H1 (cell line): ENCODE measurements at regions not wholly inside any gene's neighbourhood (a gene's known extent, or its start where the extent isn't known, plus 50 kb on each side); places are given as distances from the start of the nearest gene placed in this dataset.
A peak's percentile ranks its signal among the peaks of the same experiment; 100 is the strongest.

Experiments
- CTCF ChIA-PET: fragments of 300-600 bp; sonication (Branson Sonifier 250); formaldehyde crosslinking; loops from one replicate; lab custom pipeline; 2021; ENCODE audit not compliant: partially characterized antibody; lab: Charles Lee
- POLR2A ChIA-PET: fragments of 300-600 bp; sonication (Branson Sonifier 250); formaldehyde crosslinking; loops from one replicate; lab custom pipeline; 2021; ENCODE audit warnings: inconsistent platforms; ENCODE audit not compliant: partially characterized antibody; lab: Charles Lee
- DNase-seq, 2 experiments: peaks; one replicate each; pipeline versions ENCODE4 v3.0.0 to v3.0.0-alpha.2; 2010 to 2022; ENCODE audit warnings: low spot score in 2 of 2, low read depth in 1 of 2, mixed read lengths in 1 of 2
- FAIRE-seq: peaks from 2 replicates; lab custom pipeline; 2011; peaks lifted over from hg19 to GRCh38; lab: Jason Lieb, UNC
- H2AFZ ChIP-seq: 2 replicates; pipeline ENCODE4 v1.8.1; 2012; ENCODE audit warnings: low read length, inconsistent platforms
- H2AK5ac ChIP-seq: 2 replicates; pipeline ENCODE4 v1.6.1; 2013; ENCODE audit warnings: low read depth, low read length
- H2BK120ac ChIP-seq: replicated peaks from 2 replicates; pipeline ENCODE3; 2013; ENCODE audit warnings: low read depth, low read length, inconsistent platforms
- H2BK12ac ChIP-seq: 2 replicates; pipeline ENCODE4 v1.6.1; 2013; ENCODE audit warnings: low read depth, low read length
- H2BK15ac ChIP-seq: 2 replicates; pipeline ENCODE4 v1.6.1; 2013; ENCODE audit warnings: low read length
- H2BK20ac ChIP-seq: 2 replicates; pipeline ENCODE4 v1.6.1; 2013; ENCODE audit warnings: low read length
- H2BK5ac ChIP-seq: 2 replicates; pipeline ENCODE4 v1.6.1; 2013; ENCODE audit warnings: low read depth, low read length
- H3K14ac ChIP-seq: 2 replicates; pipeline ENCODE4 v1.6.1; 2013; ENCODE audit warnings: inconsistent platforms; ENCODE audit not compliant: insufficient read length
- H3K18ac ChIP-seq: 2 replicates; pipeline ENCODE4 v1.6.1; 2013; ENCODE audit warnings: low read length; ENCODE audit errors: extremely low read depth
- H3K23ac ChIP-seq: 2 replicates; pipeline ENCODE4 v1.6.1; 2013; ENCODE audit warnings: inconsistent platforms; ENCODE audit not compliant: insufficient read length
- H3K23me2 ChIP-seq: 2 replicates; pipeline ENCODE4 v1.6.1; 2013; ENCODE audit warnings: low read depth, low read length
- H3K27ac ChIP-seq: 2 replicates; pipeline ENCODE4 v1.6.1; 2011; ENCODE audit warnings: low read depth, low read length, inconsistent platforms
- H3K27me3 ChIP-seq, 4 experiments: replicated peaks in 1 of 4; 1 replicate in 1 of 4; 2 replicates in 3 of 4; pipeline versions ENCODE4 v1.6.1 to v1.8.1; 2011 to 2013; ENCODE audit warnings: low read length in 3 of 4, mild to moderate bottlenecking in 3 of 4, inconsistent platforms in 2 of 4, mixed read lengths in 2 of 4, moderate library complexity in 1 of 4; ENCODE audit not compliant: control insufficient read depth in 3 of 4, insufficient read depth in 3 of 4; ENCODE audit errors: extremely low read depth in 1 of 4
- H3K36me3 ChIP-seq, 4 experiments: 2 replicates each; pipeline versions ENCODE4 v1.6.1 to v1.8.1; 2011 to 2013; ENCODE audit warnings: mild to moderate bottlenecking in 4 of 4, low read length in 3 of 4, moderate library complexity in 2 of 4, control low read depth in 1 of 4, inconsistent platforms in 1 of 4; ENCODE audit not compliant: insufficient read depth in 4 of 4, control insufficient read depth in 2 of 4
- H3K4ac ChIP-seq: replicated peaks from 2 replicates; pipeline ENCODE3; 2013; ENCODE audit warnings: low read length, low read depth, mixed read lengths, inconsistent platforms; ENCODE audit not compliant: insufficient read length
- H3K4me1 ChIP-seq, 4 experiments: replicated peaks in 1 of 4; 1 replicate in 1 of 4; 2 replicates in 3 of 4; pipeline versions ENCODE4 v1.6.1 to v1.8.1; 2011 to 2013; ENCODE audit warnings: low read length in 3 of 4, inconsistent platforms in 2 of 4, mixed read lengths in 1 of 4; ENCODE audit not compliant: insufficient read depth in 4 of 4, control insufficient read depth in 3 of 4
- H3K4me2 ChIP-seq, 2 experiments: 2 replicates each; pipeline versions ENCODE4 v1.6.1 to v1.8.1; 2011 to 2013; ENCODE audit warnings: low read depth in 2 of 2, low read length in 2 of 2, control low read depth in 1 of 2, inconsistent platforms in 1 of 2, mild to moderate bottlenecking in 1 of 2; ENCODE audit not compliant: insufficient read depth in 1 of 2
- H3K4me3 ChIP-seq, 4 experiments: fragments of 200-600, 300-600 bp in 1 of 4; sonication (generic), shearing (Covaris generic), sonication (Bioruptor Twin) in 1 of 4; 2 replicates each; pipeline versions ENCODE4 v1.5.1 to v1.8.1; 2011 to 2016; ENCODE audit warnings: low read length in 4 of 4, low read depth in 3 of 4, control low read depth in 2 of 4, inconsistent platforms in 2 of 4, mild to moderate bottlenecking in 2 of 4, mixed read lengths in 1 of 4, moderate library complexity in 1 of 4; ENCODE audit not compliant: insufficient read depth in 2 of 4; ENCODE audit errors: extremely low read depth in 1 of 4
- H3K56ac ChIP-seq: replicated peaks from 2 replicates; pipeline ENCODE3; 2013; ENCODE audit warnings: low read depth, mild to moderate bottlenecking, mixed read lengths, low read length, inconsistent platforms; ENCODE audit not compliant: insufficient read length
- H3K79me1 ChIP-seq: 2 replicates; pipeline ENCODE4 v1.6.1; 2013; ENCODE audit warnings: low read depth, low read length, control low read depth
- H3K79me2 ChIP-seq, 2 experiments: 2 replicates each; pipeline versions ENCODE4 v1.6.1 to v1.8.1; 2012 to 2013; ENCODE audit warnings: low read length in 2 of 2, mild to moderate bottlenecking in 2 of 2, inconsistent platforms in 1 of 2; ENCODE audit not compliant: insufficient read depth in 2 of 2, control insufficient read depth in 1 of 2
- H3K9ac ChIP-seq, 4 experiments: replicated peaks in 1 of 4; 1 replicate in 1 of 4; 2 replicates in 3 of 4; pipeline versions ENCODE4 v1.6.1 to v1.8.1; 2011 to 2013; ENCODE audit warnings: low read depth in 3 of 4, low read length in 3 of 4, control low read depth in 2 of 4, mild to moderate bottlenecking in 2 of 4, moderate library complexity in 2 of 4, inconsistent platforms in 1 of 4; ENCODE audit errors: extremely low read depth in 1 of 4
- H3K9me3 ChIP-seq, 2 experiments: 2 replicates each; pipeline versions ENCODE4 v1.6.1 to v1.8.1; 2012 to 2013; ENCODE audit warnings: mild to moderate bottlenecking in 2 of 2, moderate library complexity in 2 of 2, control low read depth in 1 of 2, inconsistent platforms in 1 of 2, low read depth in 1 of 2, low read length in 1 of 2, mixed read lengths in 1 of 2; ENCODE audit not compliant: insufficient read depth in 2 of 2
- H4K20me1 ChIP-seq, 2 experiments: replicated peaks in 1 of 2; 2 replicates each; pipeline versions ENCODE3 to v1.8.1; 2011 to 2013; ENCODE audit warnings: inconsistent platforms in 2 of 2, low read length in 2 of 2, mild to moderate bottlenecking in 1 of 2; ENCODE audit not compliant: insufficient read depth in 2 of 2, control insufficient read depth in 1 of 2
- H4K5ac ChIP-seq: 2 replicates; pipeline ENCODE4 v1.6.1; 2013; ENCODE audit warnings: low read length, low read depth, mixed read lengths, inconsistent platforms; ENCODE audit not compliant: insufficient read length
- H4K8ac ChIP-seq: 2 replicates; pipeline ENCODE4 v1.8.0; 2013; ENCODE audit warnings: mild to moderate bottlenecking, moderate library complexity, low read length, inconsistent platforms; ENCODE audit not compliant: insufficient read depth; ENCODE audit errors: extremely low read depth
- H4K91ac ChIP-seq: replicated peaks from 2 replicates; pipeline ENCODE3; 2013; ENCODE audit warnings: low read length, mixed read lengths, inconsistent platforms; ENCODE audit not compliant: insufficient read length
- ASH2L ChIP-seq: fragments of 200-600, 300-600 bp; sonication (generic); IDR thresholded peaks from one replicate; pipeline ENCODE4 v1.7.1; 2017; ENCODE audit warnings: low read length
- BRCA1 ChIP-seq: IDR thresholded peaks from 2 replicates; pipeline ENCODE4 v1.6.1; 2012; ENCODE audit warnings: low read depth, low read length, improper control_type of control experiment
- EGR1 ChIP-seq: IDR thresholded peaks from 2 replicates; pipeline ENCODE4 v1.6.1; 2011; ENCODE audit warnings: low read depth, low read length, borderline replicate concordance
- HDAC6 ChIP-seq: IDR thresholded peaks from one replicate; pipeline ENCODE4 v1.7.1; 2012; ENCODE audit warnings: low read depth, mild to moderate bottlenecking, inconsistent platforms, low read length, moderate library complexity
- RAD21 ChIP-seq, 2 experiments: IDR thresholded peaks in 1 of 2; conservative IDR thresholded peaks in 1 of 2; 2 replicates each; pipeline ENCODE4 v1.6.1; 2011; ENCODE audit warnings: low read depth in 2 of 2, low read length in 2 of 2, improper control_type of control experiment in 1 of 2, inconsistent platforms in 1 of 2, mild to moderate bottlenecking in 1 of 2, moderate library complexity in 1 of 2
- SIN3A ChIP-seq, 2 experiments: IDR thresholded peaks in 1 of 2; conservative IDR thresholded peaks in 1 of 2; 2 replicates each; pipeline ENCODE4 v1.6.1; 2011 to 2012; ENCODE audit warnings: low read length in 2 of 2, improper control_type of control experiment in 1 of 2, low read depth in 1 of 2, mild to moderate bottlenecking in 1 of 2
- WGBS, 2 experiments: shearing (Covaris generic) in 1 of 2; methylation state at CpG; one replicate each; pipeline versions ENCODE4 v1.1.6 to v1.1.7; 2013 to 2015; ENCODE audit warnings: low lambda C conversion rate in 2 of 2, mixed read lengths in 2 of 2, inconsistent platforms in 1 of 2, low coverage in 1 of 2, missing lambda C conversion rate in 1 of 2; ENCODE audit not compliant: insufficient replicate concordance in 2 of 2, insufficient coverage in 1 of 2, insufficient read length in 1 of 2; ENCODE audit errors: extremely low coverage in 1 of 2, missing lambda C conversion rate in 1 of 2; 5-methylcytosine and 5-hydroxymethylcytosine counted together
- TF ChIP-seq, protein P1 (sequence below): IDR thresholded peaks from 2 replicates; pipeline ENCODE4 v1.6.1; 2012; ENCODE audit warnings: inconsistent platforms
- TF ChIP-seq, protein P2 (sequence below), 3 experiments: IDR thresholded peaks; 1 replicate in 2 of 3; 2 replicates in 1 of 3; pipeline versions ENCODE4 v1.5.1 to v1.6.1; 2011; ENCODE audit warnings: low read length in 3 of 3, mild to moderate bottlenecking in 3 of 3, inconsistent platforms in 2 of 3, low read depth in 1 of 3, moderate library complexity in 1 of 3; ENCODE audit not compliant: insufficient read depth in 1 of 3; ENCODE audit errors: control extremely low read depth in 1 of 3
- TF ChIP-seq, protein P3 (sequence below): IDR thresholded peaks from 2 replicates; pipeline ENCODE4 v1.6.1; 2012; ENCODE audit warnings: inconsistent platforms

DNA sequence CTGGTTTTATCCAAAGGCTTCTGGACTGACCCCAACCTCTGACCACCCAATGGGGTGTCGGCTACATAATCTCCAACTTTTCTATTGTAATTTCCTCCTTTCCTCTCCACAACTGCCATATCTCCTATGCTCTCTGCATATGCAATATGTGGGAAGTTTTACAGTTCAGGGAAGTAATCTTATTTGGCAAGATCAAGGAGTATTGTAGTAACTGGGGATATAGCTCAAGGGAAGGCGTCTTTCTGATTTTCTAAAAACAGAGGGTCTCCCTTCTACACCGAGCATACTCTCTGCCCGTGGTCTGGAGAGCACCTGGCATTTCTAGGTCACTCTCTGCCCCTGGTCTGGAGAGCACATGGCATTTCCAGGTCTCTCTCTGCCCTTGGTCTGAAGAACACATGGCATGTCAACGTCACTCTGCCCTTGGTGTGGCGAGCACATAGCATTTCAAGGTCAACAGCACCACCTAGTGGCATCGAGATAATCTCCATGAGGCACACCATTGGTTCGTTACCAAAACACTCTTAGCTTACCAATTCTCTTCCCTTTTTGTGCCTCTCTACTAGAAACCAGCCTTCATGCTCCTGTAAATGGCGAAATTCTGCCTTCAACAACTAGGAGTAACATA lies 616.4 kb upstream of the NUDT12 start:
- no peak overlapping the region for H4K91ac ChIP-seq
- no peak overlapping the region for H2BK5ac ChIP-seq
- H3K56ac ChIP-seq: no peak overlapping the region
- no peak overlapping the region for H3K9ac ChIP-seq
- no peak overlapping the region for H4K5ac ChIP-seq
- H4K20me1 ChIP-seq: no peaks in the 10 kb centered on the region
- no peak overlapping the region for H4K8ac ChIP-seq
- DNase-seq (peak; percentile 36 to 63), FAIRE-seq (peak; percentile 98)
- no peak overlapping the region for H2AFZ ChIP-seq
- ChIA-PET POLR2A (no interaction called here), CTCF (interaction anchor here (0.6 to 4.7 kb wide), 38 partner anchors 8 to 1730 kb away, joined by 3 to 47 read pairs (median 4); no protein-coding TSS in a partner anchor)
- H3K27ac ChIP-seq: no peak overlapping the region
- WGBS, 2 experiments: 80% methylated on average over 9 of the region's 9 CpGs; no CpG with 5 or more reads in 1 of the 2 experiments
- no peak overlapping the region for H2BK120ac ChIP-seq
- TF ChIP-seq RAD21 (IDR thresholded peaks at IDR 0.05 in 1 of 2, conservative IDR thresholded peaks at IDR 0.05 in 1 of 2; ENCODE audit: low read depth in 2 of 2, low read length in 2 of 2) (peak; percentile 92 to 93), SIN3A (conservative IDR thresholded peaks at IDR 0.05 in 1 of 2, IDR thresholded peaks at IDR 0.05 in 1 of 2; ENCODE audit: low read depth in 1 of 2, low read length in 2 of 2) (no peak), HDAC6 (no peak), BRCA1 (no peak), ASH2L (no peak), EGR1 (no peak)
- TF ChIP-seq, protein P1, sequence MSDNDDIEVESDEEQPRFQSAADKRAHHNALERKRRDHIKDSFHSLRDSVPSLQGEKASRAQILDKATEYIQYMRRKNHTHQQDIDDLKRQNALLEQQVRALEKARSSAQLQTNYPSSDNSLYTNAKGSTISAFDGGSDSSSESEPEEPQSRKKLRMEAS: peak; percentile 93
- TF ChIP-seq, protein P2, sequence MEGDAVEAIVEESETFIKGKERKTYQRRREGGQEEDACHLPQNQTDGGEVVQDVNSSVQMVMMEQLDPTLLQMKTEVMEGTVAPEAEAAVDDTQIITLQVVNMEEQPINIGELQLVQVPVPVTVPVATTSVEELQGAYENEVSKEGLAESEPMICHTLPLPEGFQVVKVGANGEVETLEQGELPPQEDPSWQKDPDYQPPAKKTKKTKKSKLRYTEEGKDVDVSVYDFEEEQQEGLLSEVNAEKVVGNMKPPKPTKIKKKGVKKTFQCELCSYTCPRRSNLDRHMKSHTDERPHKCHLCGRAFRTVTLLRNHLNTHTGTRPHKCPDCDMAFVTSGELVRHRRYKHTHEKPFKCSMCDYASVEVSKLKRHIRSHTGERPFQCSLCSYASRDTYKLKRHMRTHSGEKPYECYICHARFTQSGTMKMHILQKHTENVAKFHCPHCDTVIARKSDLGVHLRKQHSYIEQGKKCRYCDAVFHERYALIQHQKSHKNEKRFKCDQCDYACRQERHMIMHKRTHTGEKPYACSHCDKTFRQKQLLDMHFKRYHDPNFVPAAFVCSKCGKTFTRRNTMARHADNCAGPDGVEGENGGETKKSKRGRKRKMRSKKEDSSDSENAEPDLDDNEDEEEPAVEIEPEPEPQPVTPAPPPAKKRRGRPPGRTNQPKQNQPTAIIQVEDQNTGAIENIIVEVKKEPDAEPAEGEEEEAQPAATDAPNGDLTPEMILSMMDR (IDR thresholded peaks at IDR 0.05; ENCODE audit: control extremely low read depth in 1 of 3, insufficient read depth in 1 of 3, low read depth in 1 of 3, low read length in 3 of 3): peak; percentile 54 to 85 (median 61)
- TF ChIP-seq, protein P3, sequence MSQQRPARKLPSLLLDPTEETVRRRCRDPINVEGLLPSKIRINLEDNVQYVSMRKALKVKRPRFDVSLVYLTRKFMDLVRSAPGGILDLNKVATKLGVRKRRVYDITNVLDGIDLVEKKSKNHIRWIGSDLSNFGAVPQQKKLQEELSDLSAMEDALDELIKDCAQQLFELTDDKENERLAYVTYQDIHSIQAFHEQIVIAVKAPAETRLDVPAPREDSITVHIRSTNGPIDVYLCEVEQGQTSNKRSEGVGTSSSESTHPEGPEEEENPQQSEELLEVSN: peak; percentile 75
- H3K9me3 ChIP-seq: peaks cover 20 to 31% of the 10 kb centered on the region in 2 experiments
- H3K23me2 ChIP-seq: no peaks in the 10 kb centered on the region
- no peak overlapping the region for H3K4ac ChIP-seq
- H3K4me1 ChIP-seq: no peaks in the 10 kb centered on the region
- H2AK5ac ChIP-seq: no peak overlapping the region
- peak overlapping the region in 1 of 4 experiments; percentile 14; a peak in 1 of 8 replicates for H3K4me3 ChIP-seq
- no peak overlapping the region for H3K4me2 ChIP-seq
- H3K36me3 ChIP-seq: peaks cover 0 to 9% (median 0%) of the 10 kb centered on the region in 4 experiments; a peak in 1 of 8 replicates
- no peak overlapping the region for H3K14ac ChIP-seq
- no peaks in the 10 kb centered on the region for H3K79me1 ChIP-seq
- H2BK12ac ChIP-seq: no peak overlapping the region
- H3K23ac ChIP-seq: no peak overlapping the region
- H3K18ac ChIP-seq: no peak overlapping the region
- H2BK20ac ChIP-seq: no peak overlapping the region
- H2BK15ac ChIP-seq: no peak overlapping the region
- H3K27me3 ChIP-seq: no peaks in the 10 kb centered on the region
- H3K79me2 ChIP-seq: no peaks in the 10 kb centered on the region
